Stimulated activated CD4-positive, alpha-beta T cell treated with anti-CD3 and anti-CD28 coated beads, Interleukin-12 subunit alpha, Interleukin-12 subunit beta, amount 100 ng/mL, for 4 hours (primary cell): ENCODE measurements at regions not wholly inside any gene's neighbourhood (a gene's known extent, or its start where the extent isn't known, plus 50 kb on each side); places are given as distances from the start of the nearest gene placed in this dataset.
"Not testable (repeated sequence)": the region's sequence is repeated elsewhere in the genome, so short reads cannot be mapped to it uniquely, and the experiment has no call there.

Experiments
- DNase-seq: peaks from one replicate; pipeline ENCODE4 v3.0.0-alpha.2; 2020

GRCh38 chr11:71181566-71181965 is 70.8 kb downstream of the SHANK2 start:
- DNase-seq: no peak

GRCh38 chr11:71180694-71181470 is 71.5 kb downstream of the SHANK2 start:
- no peak for DNase-seq

DNA sequence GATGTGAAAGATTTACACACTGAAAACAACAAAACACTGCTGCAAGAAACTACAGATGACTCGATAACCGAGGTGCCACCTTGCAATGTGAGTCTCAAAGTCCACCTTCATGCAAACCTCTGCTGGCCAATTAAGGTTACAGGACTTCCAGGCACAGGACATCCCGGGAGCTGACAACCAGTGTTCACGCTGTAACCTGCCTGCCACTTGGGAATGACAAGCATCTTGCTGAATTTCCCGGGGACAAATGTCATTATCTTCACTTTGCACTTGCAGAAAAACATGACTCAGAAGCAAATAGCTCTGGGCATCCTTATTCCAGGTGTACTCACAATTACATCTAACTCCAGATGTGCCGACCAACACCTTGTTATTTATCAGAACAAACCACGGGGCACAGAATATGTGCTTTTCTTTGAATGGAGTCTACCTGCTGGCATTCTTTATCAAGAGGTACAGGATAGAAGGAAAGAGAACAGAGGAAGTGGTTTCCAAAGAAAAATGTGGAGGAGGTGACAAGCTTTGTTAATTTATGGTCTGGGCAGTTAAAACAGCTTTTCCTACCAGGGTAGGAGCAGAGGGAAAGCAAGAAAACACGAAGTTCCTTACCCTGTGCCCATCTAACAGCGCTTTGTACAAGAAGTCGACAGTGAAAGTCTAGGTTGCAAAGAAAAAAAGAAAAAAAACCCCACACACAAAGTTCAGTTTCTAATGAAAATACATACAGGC is 72.3 kb downstream of the SHANK2 start:
- DNase-seq: no peak

DNA sequence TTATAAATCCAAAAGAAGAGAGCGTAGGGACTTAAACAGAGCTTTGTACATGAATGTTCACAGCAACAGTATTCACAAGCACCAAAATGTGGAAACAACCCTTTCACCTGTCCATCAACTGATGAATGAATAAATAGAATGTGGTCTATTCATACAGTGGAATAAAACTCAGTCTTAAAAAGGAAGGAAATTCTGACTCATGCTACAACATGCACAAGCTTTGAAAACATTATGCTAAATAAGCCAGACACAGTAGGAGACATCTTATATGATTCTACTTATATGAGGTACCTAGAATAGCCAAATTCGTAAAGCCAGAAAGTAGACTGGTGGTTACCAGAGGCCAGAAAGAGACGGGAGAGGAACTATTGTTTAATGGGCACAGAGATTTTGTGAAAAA is 74.3 kb downstream of the SHANK2 start:
- DNase-seq: no peak

GRCh38 chr11:71176812-71177211 is 75.6 kb downstream of the SHANK2 start:
- DNase-seq: no peak

DNA sequence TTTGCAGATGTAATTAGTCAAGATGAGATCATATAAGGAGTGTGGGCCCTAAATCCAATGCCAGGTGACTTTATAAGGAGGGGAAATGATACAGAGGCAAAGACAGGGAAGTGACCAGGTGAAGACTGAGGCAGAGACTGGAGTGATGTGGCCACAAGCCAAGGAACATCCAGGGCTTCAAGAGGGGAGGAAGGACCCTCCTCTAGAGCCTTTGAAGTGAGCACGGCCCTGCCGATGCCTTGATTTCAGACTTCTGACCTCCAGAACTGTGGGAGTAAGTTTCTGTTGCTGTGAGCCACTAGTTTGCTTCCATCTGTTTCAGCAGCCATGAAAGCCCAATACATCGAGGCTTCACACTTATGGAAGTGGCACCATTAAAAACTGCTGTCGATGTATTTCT is 78.7 kb downstream of the SHANK2 start:
- DNase-seq: no peak

DNA sequence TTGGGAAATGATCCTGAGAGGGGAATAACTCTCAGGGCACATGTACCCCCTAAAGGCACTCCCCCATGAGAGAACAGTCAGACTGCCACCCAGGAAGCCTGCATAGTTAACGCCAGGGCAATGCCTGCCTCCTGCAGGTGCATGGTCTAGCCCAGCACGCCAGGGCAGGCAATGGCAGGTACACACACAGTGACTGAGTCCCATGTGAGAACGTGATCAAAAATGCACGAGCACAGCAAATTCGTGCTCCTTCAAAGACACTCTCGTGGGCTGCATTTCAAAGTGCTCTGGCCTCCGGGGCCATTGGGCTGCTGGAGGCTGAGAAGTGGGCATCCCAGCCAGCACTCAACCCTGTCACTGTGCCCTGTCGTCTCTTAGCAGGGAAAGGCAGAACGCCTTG is 79.7 kb downstream of the SHANK2 start:
- DNase-seq: no peak

GRCh38 chr11:71171576-71171975 is 80.8 kb downstream of the SHANK2 start:
- DNase-seq: no peak

DNA sequence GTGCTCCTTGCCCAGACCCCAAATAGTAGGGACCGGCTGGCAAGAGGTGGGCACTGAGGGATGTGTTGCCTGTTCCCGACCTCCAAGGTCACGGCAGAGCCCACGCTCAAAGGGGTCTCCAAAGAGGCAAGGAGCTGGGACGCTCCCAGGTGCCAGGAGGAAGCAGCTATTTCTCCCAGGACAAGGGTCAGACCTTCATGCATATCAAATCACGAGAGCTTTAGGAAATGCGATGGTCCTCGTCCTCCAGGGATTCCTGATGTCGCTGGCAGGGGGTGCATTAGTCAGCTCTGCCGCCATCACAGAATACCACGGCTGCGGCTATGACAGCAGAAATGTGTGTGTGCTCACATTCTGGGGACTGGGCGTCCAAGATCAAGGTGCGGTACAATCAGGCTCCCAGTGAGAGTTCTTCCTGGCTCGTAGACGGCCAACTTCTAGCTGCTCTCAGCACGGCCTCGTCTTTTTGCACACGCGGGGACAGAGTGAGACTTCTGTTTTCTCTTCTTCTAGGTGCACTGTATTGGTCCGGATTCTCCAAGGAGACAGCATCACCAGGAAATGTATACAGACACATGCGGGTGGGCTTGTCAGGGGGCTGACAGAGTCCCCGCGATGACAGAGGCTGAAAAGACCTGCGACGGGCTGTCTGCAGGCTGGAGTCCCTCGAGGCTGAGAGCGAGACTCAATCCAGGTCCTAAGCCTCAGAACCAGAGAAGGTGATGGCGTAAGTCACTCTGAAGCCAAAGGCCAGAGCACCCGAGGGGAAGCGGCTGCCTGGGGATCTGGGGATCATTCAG is 81.6 kb downstream of the SHANK2 start:
- DNase-seq: no peak

DNA sequence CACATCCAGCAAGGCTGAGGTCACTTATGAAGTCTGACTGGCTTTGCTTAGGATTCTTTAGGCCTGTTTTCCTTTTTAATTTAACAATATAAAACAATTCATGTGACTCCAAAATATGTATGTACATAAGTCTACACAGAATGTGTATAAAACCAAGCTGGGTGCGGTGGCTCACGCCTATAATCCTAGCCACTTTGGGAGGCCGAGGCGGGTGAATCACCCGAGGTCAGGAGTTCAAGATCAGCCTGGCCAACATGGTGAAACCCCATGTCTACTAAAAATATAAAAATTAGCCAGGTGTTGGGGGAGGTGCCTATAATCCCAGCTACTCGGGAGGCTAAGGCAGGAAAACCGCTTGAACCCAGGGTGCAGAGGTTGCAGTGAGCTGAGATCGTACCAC is 83.1 kb downstream of the SHANK2 start:
- DNase-seq: no peak

- not testable (repeated sequence) for DNase-seq
These were observed 84.6 kb downstream of the SHANK2 start for GRCh38 chr11:71167814-71168213.

GRCh38 chr11:71165771-71166170 is 86.6 kb downstream of the SHANK2 start:
- no peak for DNase-seq

DNA sequence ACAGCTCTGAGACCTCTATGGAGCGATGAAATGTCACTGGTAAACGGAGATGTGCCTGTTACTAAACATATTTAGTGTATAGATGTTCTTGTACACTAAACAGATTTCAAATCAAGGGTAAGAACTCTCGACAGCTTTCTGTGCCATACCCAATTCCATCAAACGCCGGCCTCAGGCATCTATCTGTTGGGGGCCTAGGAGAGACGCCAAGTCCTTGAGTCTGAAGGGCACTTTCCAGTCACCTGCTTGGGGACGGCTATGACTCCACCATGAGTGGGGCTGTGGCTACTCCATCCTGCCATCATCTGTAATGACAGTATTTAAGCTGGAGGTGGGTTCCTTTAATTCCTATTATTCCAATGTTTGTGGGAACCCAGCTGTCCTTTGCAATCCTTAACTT is 87.8 kb downstream of the SHANK2 start:
- DNase-seq: no peak

DNA sequence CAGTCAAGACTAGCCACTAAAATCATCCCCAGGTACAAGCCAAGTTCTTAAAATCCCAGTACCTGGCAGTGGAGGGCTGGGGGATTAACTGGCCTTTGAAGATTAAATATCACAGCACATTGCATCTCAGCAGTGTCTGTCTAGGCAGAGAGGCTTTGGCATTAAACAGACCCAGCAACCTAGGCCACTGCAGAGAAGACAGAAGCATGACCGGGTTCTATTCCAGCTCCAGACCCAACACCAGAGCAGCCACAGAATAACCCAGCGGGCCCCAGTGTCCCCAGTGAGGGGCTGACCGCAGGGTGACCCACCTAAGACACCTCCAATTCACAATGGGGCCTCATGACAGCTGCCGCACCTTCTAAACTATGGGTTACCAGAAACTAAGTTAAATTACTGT is 88.2 kb downstream of the SHANK2 start:
- DNase-seq: no peak

- no peak for DNase-seq
These were observed 89.0 kb downstream of the SHANK2 start for GRCh38 chr11:71163371-71163770.

GRCh38 chr11:71158936-71159335 is 93.4 kb downstream of the SHANK2 start:
- no peak for DNase-seq

- not testable (repeated sequence) for DNase-seq
These were observed 94.7 kb downstream of the SHANK2 start for GRCh38 chr11:71157676-71158075.

DNA sequence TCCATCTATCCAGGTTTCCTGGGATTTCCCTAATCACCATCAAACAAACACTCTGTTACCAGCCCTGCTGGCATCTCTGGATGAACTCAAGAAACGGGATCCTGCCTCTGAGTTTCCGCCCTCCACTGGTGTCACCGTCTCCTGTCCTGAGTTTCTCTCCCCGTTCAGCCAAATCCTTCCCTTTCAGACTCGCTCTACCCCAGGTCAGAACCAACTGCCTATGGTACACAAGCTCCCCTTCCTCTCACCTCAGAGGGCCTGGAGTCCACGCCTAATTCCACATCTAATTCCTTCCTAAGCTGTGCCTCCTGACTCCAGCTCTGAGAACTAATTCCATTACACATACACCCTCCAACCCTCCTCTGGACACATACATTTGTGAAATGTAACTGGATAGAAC is 96.1 kb downstream of the SHANK2 start:
- no peak for DNase-seq

DNA sequence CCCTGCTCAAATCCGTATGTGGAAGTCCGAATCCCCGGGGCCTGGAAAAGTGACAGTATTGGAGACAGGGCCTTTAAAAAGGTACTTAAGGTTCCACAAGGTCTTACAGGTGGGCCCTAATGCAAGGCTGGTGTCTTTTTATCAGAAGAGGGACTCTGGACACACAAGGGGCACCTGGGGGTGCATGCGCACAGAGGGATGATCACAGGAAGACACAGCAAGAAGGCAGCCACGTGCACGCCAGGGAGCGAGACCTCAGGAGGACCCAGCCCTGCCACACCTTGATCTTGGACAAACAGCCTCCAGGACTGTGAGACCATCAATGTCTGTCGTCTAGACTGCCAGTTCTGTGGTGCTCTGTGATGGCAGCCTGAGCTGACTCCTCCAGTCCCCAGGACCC is 96.5 kb downstream of the SHANK2 start:
- no peak for DNase-seq

DNA sequence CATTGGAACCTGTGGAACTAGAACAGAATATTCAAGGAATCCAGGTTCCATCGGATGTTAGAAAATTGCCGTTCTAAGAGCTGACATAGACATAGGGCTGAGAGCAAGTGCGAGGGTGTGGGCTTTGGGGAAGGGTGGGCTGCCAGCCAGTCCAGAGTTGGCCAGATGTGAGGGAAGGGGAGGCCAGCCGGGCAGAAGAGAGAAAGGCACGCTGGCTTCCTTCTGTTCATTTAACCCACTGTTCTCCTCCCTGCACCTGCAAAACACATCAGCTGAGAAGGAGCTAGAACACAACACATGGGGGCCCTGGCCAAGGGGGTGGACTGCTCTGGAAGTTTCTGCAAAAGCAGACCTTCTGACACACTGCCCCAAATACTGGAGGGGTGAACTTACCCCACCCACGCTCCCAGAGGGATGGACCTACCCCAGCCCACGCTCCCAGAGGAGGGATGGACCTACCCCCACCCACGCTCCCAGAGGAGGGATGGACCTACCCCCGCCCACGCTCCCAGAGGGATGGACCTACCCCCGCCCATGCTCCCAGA is 98.0 kb downstream of the SHANK2 start:
- DNase-seq: no peak

GRCh38 chr11:71153005-71153390 is 99.4 kb downstream of the SHANK2 start:
- no peak for DNase-seq

GRCh38 chr11:71152312-71153004 is 99.9 kb downstream of the SHANK2 start:
- not testable (repeated sequence) for DNase-seq

- DNase-seq: no peak
These were observed 100.8 kb downstream of the SHANK2 start for GRCh38 chr11:71151561-71151960.
